GM12878 (cell line): ENCODE measurements at regions not wholly inside any gene's neighbourhood (a gene's known extent, or its start where the extent isn't known, plus 50 kb on each side); places are given as distances from the start of the nearest gene placed in this dataset.

Experiments used
- ATAC-seq: fragments of 200-7000 bp; cut with Tn5 transposase; 3 replicates; pipeline ENCODE4 v1.9.1; 2020; ENCODE audit warnings: mild to moderate bottlenecking, moderate library complexity
- BruUV-seq: library from RNA; stranded (reverse); fragments of 400-500 nt; replicated peaks from 2 replicates; lab custom pipeline; 2021; lab: Mats Ljungman, UMichigan
- CTCF ChIA-PET: fragments of 300-600 bp; sonication (Branson Sonifier 250); formaldehyde crosslinking; extraction: SDS; loops from one replicate; lab custom pipeline; 2021; ENCODE audit warnings: inconsistent platforms; lab: Yijun Ruan, JAX
- POLR2A ChIA-PET: fragments of 350-600 bp; formaldehyde crosslinking; extraction: SDS; loops from one replicate; lab custom pipeline; 2021; ENCODE audit warnings: inconsistent platforms; lab: Charles Lee
- RAD21 ChIA-PET: fragments of 300-600 bp; sonication (Branson Sonifier 250); formaldehyde crosslinking; loops from one replicate; lab custom pipeline; 2023; ENCODE audit warnings: antibody characterized with exemption; ENCODE audit not compliant: unreplicated experiment; lab: Charles Lee
- SMC1A ChIA-PET: fragments of 300-600 bp; sonication (Branson Sonifier 250); formaldehyde crosslinking; loops from one replicate; lab custom pipeline; 2023; ENCODE audit not compliant: unreplicated experiment, uncharacterized antibody; lab: Charles Lee
- DNase-seq: peaks from one replicate; pipeline ENCODE4 v3.0.0-alpha.2; 2011; ENCODE audit warnings: low read depth, low spot score
- FAIRE-seq: peaks from 3 replicates; lab custom pipeline; 2011; peaks lifted over from hg19 to GRCh38; lab: Jason Lieb, UNC
- H2AFZ ChIP-seq: 2 replicates; pipeline ENCODE4 v1.6.0; 2011; ENCODE audit warnings: low read depth, low read length, control low read depth; ENCODE audit not compliant: control insufficient read depth
- H3K27ac ChIP-seq: 2 replicates; pipeline ENCODE4 v1.5.1; 2011; ENCODE audit warnings: control low read depth; ENCODE audit not compliant: control insufficient read depth, insufficient read depth
- H3K27me3 ChIP-seq, 2 experiments: replicated peaks in 1 of 2; 2 replicates each; pipeline versions ENCODE4 v1.6.0 to v1.6.1; 2011; ENCODE audit warnings: low read length in 1 of 2; ENCODE audit not compliant: control insufficient read depth in 2 of 2, insufficient read depth in 2 of 2
- H3K36me3 ChIP-seq, 2 experiments: 2 replicates each; pipeline ENCODE4 v1.5.1; 2011; ENCODE audit warnings: low read length in 1 of 2; ENCODE audit not compliant: control insufficient read depth in 2 of 2, insufficient read depth in 2 of 2
- H3K4me1 ChIP-seq: 2 replicates; pipeline ENCODE4 v1.6.1; 2011; ENCODE audit warnings: mild to moderate bottlenecking, low read length, moderate library complexity, mixed read lengths; ENCODE audit not compliant: control insufficient read depth, insufficient read depth
- H3K4me2 ChIP-seq: 2 replicates; pipeline ENCODE4 v1.6.0; 2011; ENCODE audit warnings: control low read depth; ENCODE audit not compliant: control insufficient read depth, insufficient read depth
- H3K4me3 ChIP-seq: fragments of 200-600 bp; sonication (generic); 2 replicates; pipeline ENCODE4 v1.5.1; 2016
- H3K79me2 ChIP-seq: 2 replicates; pipeline ENCODE4 v1.6.0; 2011; ENCODE audit warnings: low read length; ENCODE audit not compliant: control insufficient read depth, insufficient read depth
- H3K9ac ChIP-seq: 2 replicates; pipeline ENCODE4 v1.8.0; 2011; ENCODE audit warnings: low read length, control low read depth, mixed read lengths; ENCODE audit not compliant: control insufficient read depth, insufficient read depth
- H3K9me3 ChIP-seq: replicated peaks from 3 replicates; pipeline ENCODE4 v1.5.1; 2011; ENCODE audit warnings: mild to moderate bottlenecking, low read length; ENCODE audit not compliant: control insufficient read depth, insufficient read depth
- H4K20me1 ChIP-seq: 2 replicates; pipeline ENCODE4 v1.6.0; 2011; ENCODE audit not compliant: control insufficient read depth, insufficient read depth
- BMI1 ChIP-seq: fragments of 450-650 bp; IDR thresholded peaks from 2 replicates; pipeline ENCODE4 v1.6.1; 2016; ENCODE audit warnings: mild to moderate bottlenecking, moderate library complexity, borderline replicate concordance
- IKZF2 ChIP-seq, 2 experiments: fragments of 450-650 bp; IDR thresholded peaks; 2 replicates each; pipeline ENCODE4 v1.6.1; 2017; ENCODE audit warnings: mild to moderate bottlenecking in 2 of 2, moderate library complexity in 2 of 2
- MEF2B ChIP-seq: fragments of 450-650 bp; IDR thresholded peaks from 2 replicates; pipeline ENCODE4 v1.6.1; 2018; ENCODE audit warnings: mild to moderate bottlenecking, moderate library complexity; ENCODE audit not compliant: partially characterized antibody, poor library complexity, severe bottlenecking
- ZNF24 ChIP-seq: fragments of 450-650 bp; IDR thresholded peaks from 2 replicates; pipeline ENCODE4 v1.6.1; 2017; ENCODE audit warnings: antibody characterized with exemption, mild to moderate bottlenecking
- WGBS: methylation state at CpG from one replicate; pipeline ENCODE4 v1.1.6; 2016; ENCODE audit warnings: low lambda C conversion rate; ENCODE audit not compliant: insufficient replicate concordance, insufficient coverage; ENCODE audit errors: missing lambda C conversion rate; 5-methylcytosine and 5-hydroxymethylcytosine counted together
- in situ Hi-C: fragments of 300-500 bp; cut with MboI; formaldehyde crosslinking; loops from 9 replicates; pipeline ENCODE4 v1.14.3; 2018; ENCODE audit warnings: mixed read lengths
- intact Hi-C: fragments of 100-400 bp; cut with micrococcal nuclease; formaldehyde crosslinking; loops from one replicate; pipeline ENCODE4 v1.14.2; 2022; ENCODE audit not compliant: unreplicated experiment
- TF ChIP-seq, protein P1 (sequence below): fragments of 450-650 bp; IDR thresholded peaks from 2 replicates; pipeline ENCODE4 v1.6.1; 2017; ENCODE audit warnings: mild to moderate bottlenecking, moderate library complexity
- TF ChIP-seq, protein P2 (sequence below): IDR thresholded peaks from 2 replicates; pipeline ENCODE4 v1.6.1; 2012; ENCODE audit warnings: mild to moderate bottlenecking, low read depth, low read length
- TF ChIP-seq, protein P3 (sequence below): fragments of 450-650 bp; formaldehyde crosslinking; IDR thresholded peaks from 2 replicates; pipeline ENCODE4 v1.5.0; 2022; ENCODE audit warnings: mild to moderate bottlenecking, missing genetic modification characterization
- TF ChIP-seq, protein P4 (sequence below): fragments of 450-650 bp; IDR thresholded peaks from 2 replicates; pipeline ENCODE4 v1.6.1; 2017; ENCODE audit warnings: mild to moderate bottlenecking

DNA sequence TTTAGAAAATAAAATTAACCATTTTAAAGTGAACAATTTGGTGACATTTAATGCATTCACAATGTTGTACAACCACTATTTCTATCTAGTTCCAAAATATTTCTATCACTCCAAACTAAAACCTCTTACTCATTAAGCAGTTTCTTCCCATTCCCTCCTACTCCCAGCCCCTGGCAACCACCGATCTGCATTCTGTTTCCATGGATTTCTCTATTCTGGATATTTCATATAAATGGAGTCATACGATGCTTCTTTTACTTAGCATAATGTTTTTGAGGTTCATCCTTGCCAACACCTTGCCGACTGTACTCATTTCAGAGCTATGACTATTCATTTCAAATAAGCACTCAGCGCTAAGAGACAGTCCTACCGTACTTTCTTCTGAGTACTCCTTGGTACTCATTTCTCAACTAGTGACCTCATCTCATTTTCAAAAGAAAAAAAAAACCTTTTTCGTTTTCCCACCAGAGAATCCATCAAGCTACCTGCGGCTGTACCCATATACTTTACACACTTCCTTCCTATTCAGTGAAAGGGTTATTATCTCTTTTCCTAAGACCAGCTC lies 259.2 kb downstream of the UTRN start (continued):
- TF ChIP-seq, protein P1, sequence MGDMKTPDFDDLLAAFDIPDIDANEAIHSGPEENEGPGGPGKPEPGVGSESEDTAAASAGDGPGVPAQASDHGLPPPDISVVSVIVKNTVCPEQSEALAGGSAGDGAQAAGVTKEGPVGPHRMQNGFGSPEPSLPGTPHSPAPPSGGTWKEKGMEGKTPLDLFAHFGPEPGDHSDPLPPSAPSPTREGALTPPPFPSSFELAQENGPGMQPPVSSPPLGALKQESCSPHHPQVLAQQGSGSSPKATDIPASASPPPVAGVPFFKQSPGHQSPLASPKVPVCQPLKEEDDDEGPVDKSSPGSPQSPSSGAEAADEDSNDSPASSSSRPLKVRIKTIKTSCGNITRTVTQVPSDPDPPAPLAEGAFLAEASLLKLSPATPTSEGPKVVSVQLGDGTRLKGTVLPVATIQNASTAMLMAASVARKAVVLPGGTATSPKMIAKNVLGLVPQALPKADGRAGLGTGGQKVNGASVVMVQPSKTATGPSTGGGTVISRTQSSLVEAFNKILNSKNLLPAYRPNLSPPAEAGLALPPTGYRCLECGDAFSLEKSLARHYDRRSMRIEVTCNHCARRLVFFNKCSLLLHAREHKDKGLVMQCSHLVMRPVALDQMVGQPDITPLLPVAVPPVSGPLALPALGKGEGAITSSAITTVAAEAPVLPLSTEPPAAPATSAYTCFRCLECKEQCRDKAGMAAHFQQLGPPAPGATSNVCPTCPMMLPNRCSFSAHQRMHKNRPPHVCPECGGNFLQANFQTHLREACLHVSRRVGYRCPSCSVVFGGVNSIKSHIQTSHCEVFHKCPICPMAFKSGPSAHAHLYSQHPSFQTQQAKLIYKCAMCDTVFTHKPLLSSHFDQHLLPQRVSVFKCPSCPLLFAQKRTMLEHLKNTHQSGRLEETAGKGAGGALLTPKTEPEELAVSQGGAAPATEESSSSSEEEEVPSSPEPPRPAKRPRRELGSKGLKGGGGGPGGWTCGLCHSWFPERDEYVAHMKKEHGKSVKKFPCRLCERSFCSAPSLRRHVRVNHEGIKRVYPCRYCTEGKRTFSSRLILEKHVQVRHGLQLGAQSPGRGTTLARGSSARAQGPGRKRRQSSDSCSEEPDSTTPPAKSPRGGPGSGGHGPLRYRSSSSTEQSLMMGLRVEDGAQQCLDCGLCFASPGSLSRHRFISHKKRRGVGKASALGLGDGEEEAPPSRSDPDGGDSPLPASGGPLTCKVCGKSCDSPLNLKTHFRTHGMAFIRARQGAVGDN = no peak
- TF ChIP-seq, all 136 proteins: peak for 8

DNA sequence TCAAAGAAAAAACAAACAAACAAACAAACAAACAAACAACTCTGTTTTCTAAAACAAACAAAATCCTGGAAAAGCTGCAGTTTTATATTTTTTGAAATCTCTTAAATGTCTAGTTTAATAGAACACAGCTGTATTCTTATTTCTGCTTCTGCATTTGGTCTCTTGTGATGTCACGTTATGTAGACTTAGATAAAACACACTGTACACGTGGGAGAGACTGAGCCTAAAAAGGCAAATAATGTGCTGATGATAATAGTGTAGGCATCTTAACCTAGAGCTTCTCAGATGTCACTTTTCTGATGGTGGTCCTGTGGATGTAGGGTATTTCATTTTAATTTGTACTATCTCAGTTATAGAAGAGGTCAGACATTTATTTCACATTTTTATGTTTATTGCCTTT lies 261.7 kb downstream of the UTRN start:
- H3K79me2 ChIP-seq = no peaks in the 10 kb centered on the region
- ChIA-PET RAD21 (no interaction called here), POLR2A (no interaction called here), CTCF (no interaction called here), SMC1A (interaction anchor here (1.1 to 1.7 kb wide), 2 partner anchors 9 to 18 kb away, joined by 3 to 5 read pairs; no protein-coding TSS in a partner anchor)
- H4K20me1 ChIP-seq = no peaks in the 10 kb centered on the region
- H3K27me3 ChIP-seq = no peaks in the 10 kb centered on the region
- DNase-seq (no peak), ATAC-seq (no peak), FAIRE-seq (no peak)
- BruUV-seq = no TSS peak
- intact Hi-C loops = no loop called here
- no peak overlapping the region for H3K9ac ChIP-seq
- peaks cover 0 to 2% of the 10 kb centered on the region in 2 experiments; a peak in 2 of 4 replicates for H3K36me3 ChIP-seq
- H3K9me3 ChIP-seq = no peaks in the 10 kb centered on the region
- H3K4me1 ChIP-seq = no peaks in the 10 kb centered on the region
- no peak overlapping the region for H3K4me2 ChIP-seq
- no peak overlapping the region for H3K4me3 ChIP-seq
- H2AFZ ChIP-seq = no peak overlapping the region
- in situ Hi-C loops = no loop called here
- 98% methylated on average over 2 of the region's 2 CpGs for WGBS
- no peak overlapping the region for H3K27ac ChIP-seq
- TF ChIP-seq, protein P2, sequence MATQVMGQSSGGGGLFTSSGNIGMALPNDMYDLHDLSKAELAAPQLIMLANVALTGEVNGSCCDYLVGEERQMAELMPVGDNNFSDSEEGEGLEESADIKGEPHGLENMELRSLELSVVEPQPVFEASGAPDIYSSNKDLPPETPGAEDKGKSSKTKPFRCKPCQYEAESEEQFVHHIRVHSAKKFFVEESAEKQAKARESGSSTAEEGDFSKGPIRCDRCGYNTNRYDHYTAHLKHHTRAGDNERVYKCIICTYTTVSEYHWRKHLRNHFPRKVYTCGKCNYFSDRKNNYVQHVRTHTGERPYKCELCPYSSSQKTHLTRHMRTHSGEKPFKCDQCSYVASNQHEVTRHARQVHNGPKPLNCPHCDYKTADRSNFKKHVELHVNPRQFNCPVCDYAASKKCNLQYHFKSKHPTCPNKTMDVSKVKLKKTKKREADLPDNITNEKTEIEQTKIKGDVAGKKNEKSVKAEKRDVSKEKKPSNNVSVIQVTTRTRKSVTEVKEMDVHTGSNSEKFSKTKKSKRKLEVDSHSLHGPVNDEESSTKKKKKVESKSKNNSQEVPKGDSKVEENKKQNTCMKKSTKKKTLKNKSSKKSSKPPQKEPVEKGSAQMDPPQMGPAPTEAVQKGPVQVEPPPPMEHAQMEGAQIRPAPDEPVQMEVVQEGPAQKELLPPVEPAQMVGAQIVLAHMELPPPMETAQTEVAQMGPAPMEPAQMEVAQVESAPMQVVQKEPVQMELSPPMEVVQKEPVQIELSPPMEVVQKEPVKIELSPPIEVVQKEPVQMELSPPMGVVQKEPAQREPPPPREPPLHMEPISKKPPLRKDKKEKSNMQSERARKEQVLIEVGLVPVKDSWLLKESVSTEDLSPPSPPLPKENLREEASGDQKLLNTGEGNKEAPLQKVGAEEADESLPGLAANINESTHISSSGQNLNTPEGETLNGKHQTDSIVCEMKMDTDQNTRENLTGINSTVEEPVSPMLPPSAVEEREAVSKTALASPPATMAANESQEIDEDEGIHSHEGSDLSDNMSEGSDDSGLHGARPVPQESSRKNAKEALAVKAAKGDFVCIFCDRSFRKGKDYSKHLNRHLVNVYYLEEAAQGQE = no peak
- TF ChIP-seq, protein P3, sequence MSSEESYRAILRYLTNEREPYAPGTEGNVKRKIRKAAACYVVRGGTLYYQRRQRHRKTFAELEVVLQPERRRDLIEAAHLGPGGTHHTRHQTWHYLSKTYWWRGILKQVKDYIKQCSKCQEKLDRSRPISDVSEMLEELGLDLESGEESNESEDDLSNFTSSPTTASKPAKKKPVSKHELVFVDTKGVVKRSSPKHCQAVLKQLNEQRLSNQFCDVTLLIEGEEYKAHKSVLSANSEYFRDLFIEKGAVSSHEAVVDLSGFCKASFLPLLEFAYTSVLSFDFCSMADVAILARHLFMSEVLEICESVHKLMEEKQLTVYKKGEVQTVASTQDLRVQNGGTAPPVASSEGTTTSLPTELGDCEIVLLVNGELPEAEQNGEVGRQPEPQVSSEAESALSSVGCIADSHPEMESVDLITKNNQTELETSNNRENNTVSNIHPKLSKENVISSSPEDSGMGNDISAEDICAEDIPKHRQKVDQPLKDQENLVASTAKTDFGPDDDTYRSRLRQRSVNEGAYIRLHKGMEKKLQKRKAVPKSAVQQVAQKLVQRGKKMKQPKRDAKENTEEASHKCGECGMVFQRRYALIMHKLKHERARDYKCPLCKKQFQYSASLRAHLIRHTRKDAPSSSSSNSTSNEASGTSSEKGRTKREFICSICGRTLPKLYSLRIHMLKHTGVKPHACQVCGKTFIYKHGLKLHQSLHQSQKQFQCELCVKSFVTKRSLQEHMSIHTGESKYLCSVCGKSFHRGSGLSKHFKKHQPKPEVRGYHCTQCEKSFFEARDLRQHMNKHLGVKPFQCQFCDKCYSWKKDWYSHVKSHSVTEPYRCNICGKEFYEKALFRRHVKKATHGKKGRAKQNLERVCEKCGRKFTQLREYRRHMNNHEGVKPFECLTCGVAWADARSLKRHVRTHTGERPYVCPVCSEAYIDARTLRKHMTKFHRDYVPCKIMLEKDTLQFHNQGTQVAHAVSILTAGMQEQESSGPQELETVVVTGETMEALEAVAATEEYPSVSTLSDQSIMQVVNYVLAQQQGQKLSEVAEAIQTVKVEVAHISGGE = no peak
- TF ChIP-seq BMI1 (no peak), MEF2B (no peak), ZNF24 (no peak), IKZF2 (IDR thresholded peaks at IDR 0.05) (no peak)
- TF ChIP-seq, protein P4, sequence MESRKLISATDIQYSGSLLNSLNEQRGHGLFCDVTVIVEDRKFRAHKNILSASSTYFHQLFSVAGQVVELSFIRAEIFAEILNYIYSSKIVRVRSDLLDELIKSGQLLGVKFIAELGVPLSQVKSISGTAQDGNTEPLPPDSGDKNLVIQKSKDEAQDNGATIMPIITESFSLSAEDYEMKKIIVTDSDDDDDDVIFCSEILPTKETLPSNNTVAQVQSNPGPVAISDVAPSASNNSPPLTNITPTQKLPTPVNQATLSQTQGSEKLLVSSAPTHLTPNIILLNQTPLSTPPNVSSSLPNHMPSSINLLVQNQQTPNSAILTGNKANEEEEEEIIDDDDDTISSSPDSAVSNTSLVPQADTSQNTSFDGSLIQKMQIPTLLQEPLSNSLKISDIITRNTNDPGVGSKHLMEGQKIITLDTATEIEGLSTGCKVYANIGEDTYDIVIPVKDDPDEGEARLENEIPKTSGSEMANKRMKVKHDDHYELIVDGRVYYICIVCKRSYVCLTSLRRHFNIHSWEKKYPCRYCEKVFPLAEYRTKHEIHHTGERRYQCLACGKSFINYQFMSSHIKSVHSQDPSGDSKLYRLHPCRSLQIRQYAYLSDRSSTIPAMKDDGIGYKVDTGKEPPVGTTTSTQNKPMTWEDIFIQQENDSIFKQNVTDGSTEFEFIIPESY = no peak
